ENCODE measurements at regions not wholly inside any gene's neighbourhood (a gene's known extent, or its start where the extent isn't known, plus 50 kb on each side); places are given as distances from the start of the nearest gene placed in this dataset.

DNA sequence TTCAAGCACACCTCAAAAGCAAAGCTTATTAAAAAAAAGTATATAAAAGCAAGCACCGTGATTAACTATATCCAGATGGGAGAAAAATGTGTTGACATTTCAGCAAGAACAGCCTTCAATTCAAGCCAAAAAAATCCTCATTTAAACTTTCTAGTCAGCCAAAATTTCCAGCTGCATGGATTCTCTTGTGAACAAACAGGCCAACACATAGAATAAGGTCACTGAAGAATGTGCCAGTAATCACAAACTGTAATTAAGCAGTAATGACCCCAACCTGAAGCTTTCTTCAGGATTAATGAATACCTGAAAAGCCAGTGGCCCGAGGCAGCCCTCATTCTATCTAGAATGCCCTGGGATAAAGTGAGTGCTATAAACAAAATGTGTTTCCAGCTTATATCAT lies 130.7 kb upstream of the KCNMB2 start:
- no peak for TF ChIP-seq CTCF (IDR thresholded peaks at IDR 0.05)
- 51 to 64% methylated on average over 2 of the region's 2 CpGs for WGBS, 2 donors
- no peak for DNase-seq
- intact Hi-C loops (cut with DNase I; ENCODE audit: low total_unique reads): no loop called here
- H3K27ac ChIP-seq: peak overlapping the region in 1 of 2 donors; percentile 12
- H3K9me3 ChIP-seq: no peaks in the 10 kb centered on the region
- no peak overlapping the region for H3K4me3 ChIP-seq
- no peaks in the 10 kb centered on the region for H3K27me3 ChIP-seq
- H3K4me1 ChIP-seq: no peaks in the 10 kb centered on the region
- H3K36me3 ChIP-seq (ENCODE audit: low read depth, missing control alignments): no peaks in the 10 kb centered on the region

DNA sequence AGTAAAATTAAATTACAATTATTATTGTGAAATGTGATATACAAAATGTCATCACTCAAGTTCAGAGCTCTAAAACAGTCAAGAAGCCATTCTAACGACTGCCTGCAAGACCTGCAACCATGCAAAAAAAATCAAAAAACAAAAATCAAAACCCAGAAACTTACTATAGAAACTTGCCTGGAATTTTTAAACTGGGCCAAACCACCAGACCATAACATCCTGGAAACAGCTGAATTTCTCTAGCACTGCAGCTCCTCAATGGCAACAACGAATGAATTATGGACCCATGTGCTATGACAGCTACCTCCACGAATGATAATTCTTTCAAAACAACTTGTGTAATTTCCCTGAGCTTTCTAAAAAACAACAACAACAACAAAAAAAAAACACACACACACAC lies 130.0 kb upstream of the KCNMB2 start:
- H3K27me3 ChIP-seq: no peaks in the 10 kb centered on the region
- TF ChIP-seq POLR2A (IDR thresholded peaks at IDR 0.05) (no peak), CTCF (IDR thresholded peaks at IDR 0.05) (no peak)
- no peak overlapping the region for H3K27ac ChIP-seq
- intact Hi-C loops (cut with DNase I; ENCODE audit: low total_unique reads): no loop called here
- no peaks in the 10 kb centered on the region for H3K9me3 ChIP-seq
- no peaks in the 10 kb centered on the region for H3K36me3 ChIP-seq (ENCODE audit: low read depth, missing control alignments)
- H3K4me1 ChIP-seq: no peaks in the 10 kb centered on the region
- H3K4me3 ChIP-seq: no peak overlapping the region
- DNase-seq: no peak
- WGBS, 2 donors: 59 to 68% methylated on average over 3 of the region's 3 CpGs

GRCh38 chr3:178415384-178415783 lies 120.9 kb upstream of the KCNMB2 start:
- H3K4me1 ChIP-seq: no peaks in the 10 kb centered on the region
- intact Hi-C loops (cut with DNase I; ENCODE audit: low total_unique reads): no loop called here
- no peaks in the 10 kb centered on the region for H3K36me3 ChIP-seq (ENCODE audit: low read depth, missing control alignments)
- TF ChIP-seq CTCF (IDR thresholded peaks at IDR 0.05): no peak
- no peak for TF ChIP-seq POLR2A (IDR thresholded peaks at IDR 0.05)
- no peak overlapping the region for H3K4me3 ChIP-seq
- WGBS, 2 donors: 87 to 89% methylated on average over 8 of the region's 8 CpGs
- no peaks in the 10 kb centered on the region for H3K27me3 ChIP-seq
- DNase-seq: no peak
- no peaks in the 10 kb centered on the region for H3K9me3 ChIP-seq
- H3K27ac ChIP-seq: no peak overlapping the region

DNA sequence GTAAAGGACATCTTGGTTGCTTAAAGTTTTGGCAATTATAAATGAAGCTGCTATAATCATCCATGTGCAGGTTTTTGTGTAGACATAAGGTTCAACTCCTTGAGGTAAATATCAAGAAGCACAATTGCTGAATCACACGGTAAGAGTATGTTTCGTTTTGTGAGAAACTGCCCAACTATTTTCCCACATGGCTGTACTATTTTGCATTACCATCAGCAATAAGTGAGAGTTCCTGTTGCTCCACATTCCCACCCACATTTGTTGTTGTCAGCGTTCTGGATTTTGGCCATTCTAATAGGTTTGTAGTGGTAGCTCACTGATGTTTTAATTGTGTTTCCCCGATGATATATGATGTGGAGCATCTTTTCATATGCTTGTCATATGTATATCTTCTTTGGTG lies 118.5 kb upstream of the KCNMB2 start:
- Histone ChIP-seq H3K27ac (no peak overlapping the region), H3K9me3 (no peaks in the 10 kb centered on the region), H3K4me1 (no peaks in the 10 kb centered on the region), H3K36me3 (ENCODE audit: low read depth, missing control alignments) (no peaks in the 10 kb centered on the region), H3K4me3 (no peak overlapping the region), H3K27me3 (no peaks in the 10 kb centered on the region)
- TF ChIP-seq POLR2A (IDR thresholded peaks at IDR 0.05) (no peak), CTCF (IDR thresholded peaks at IDR 0.05) (no peak)
- 81 to 93% methylated on average over 4 of the region's 4 CpGs for WGBS, 2 donors
- intact Hi-C loops (cut with DNase I; ENCODE audit: low total_unique reads): no loop called here
- DNase-seq: no peak

GRCh38 chr3:178419071-178419470 lies 117.2 kb upstream of the KCNMB2 start:
- no peak for DNase-seq
- intact Hi-C loops (cut with DNase I; ENCODE audit: low total_unique reads): no loop called here
- TF ChIP-seq CTCF (IDR thresholded peaks at IDR 0.05) (no peak), POLR2A (IDR thresholded peaks at IDR 0.05) (no peak)
- Histone ChIP-seq H3K36me3 (ENCODE audit: low read depth, missing control alignments) (no peaks in the 10 kb centered on the region), H3K27ac (no peak overlapping the region), H3K9me3 (no peaks in the 10 kb centered on the region), H3K27me3 (no peaks in the 10 kb centered on the region), H3K4me3 (no peak overlapping the region), H3K4me1 (no peaks in the 10 kb centered on the region)
- WGBS, 2 donors: 62 to 66% methylated on average over 4 of the region's 4 CpGs

Data from testis (tissue), 2 donors.